COLO668 (cell line): ENCODE measurements at regions not wholly inside any gene's neighbourhood (a gene's known extent, or its start where the extent isn't known, plus 50 kb on each side); places are given as distances from the start of the nearest gene placed in this dataset.
"Not testable (repeated sequence)": the region's sequence is repeated elsewhere in the genome, so short reads cannot be mapped to it uniquely, and the experiment has no call there.

Experiments
- DNase-seq: peaks from one replicate; lab custom pipeline; 2025; ENCODE audit not compliant: unreplicated experiment; lab: John Stamatoyannopoulos, UW

DNA sequence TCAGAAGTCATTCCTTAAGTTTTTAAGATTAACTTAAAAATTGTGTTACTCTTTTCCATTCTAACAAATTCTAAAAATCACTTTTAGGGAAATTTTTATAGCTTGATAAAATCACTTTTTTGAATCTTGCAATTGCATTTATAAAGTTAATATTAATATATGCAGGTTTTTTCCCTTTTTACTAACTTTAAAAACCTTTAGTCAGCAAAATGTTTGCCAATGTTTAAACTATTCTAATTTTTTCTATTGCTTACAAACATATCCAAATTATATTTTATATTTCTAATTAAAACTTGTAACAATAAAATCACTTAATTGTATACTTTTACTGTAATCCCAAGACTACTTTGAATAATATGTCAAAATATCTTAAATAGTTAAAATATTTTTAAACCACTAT is 839.4 kb downstream of the TBL1XR1 start:
- DNase-seq, result no peak

GRCh38 chr3:176354843-176355242 is 842.4 kb downstream of the TBL1XR1 start:
- no peak for DNase-seq

DNA sequence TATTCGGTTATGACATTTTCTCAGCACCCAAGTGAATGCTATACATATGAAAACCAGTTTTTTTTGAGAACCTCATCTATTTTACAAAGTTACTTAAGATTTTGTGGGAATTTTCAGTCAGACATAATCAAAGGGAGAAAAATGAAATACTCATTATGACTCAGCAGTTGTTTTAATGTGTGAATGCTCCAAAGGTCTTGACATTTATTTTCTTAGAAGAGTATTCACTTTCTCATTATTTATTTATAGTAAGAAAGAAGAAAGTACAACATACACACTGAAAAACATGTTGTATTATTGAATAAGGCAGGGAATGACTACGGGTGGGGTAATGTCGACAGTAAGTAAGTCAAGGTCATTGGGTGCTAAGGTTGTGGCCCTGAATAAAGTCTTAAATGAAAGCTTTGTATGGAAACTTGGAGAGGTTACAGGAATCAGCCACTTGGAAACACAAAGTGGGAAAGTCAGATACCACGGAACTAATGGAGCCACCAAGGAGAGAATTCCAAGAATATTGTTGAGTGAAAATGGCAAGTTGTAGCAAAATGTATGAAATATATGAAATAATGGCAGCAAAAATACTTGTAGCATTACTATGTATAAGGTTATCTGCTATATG is 844.5 kb downstream of the TBL1XR1 start:
- no peak for DNase-seq

DNA sequence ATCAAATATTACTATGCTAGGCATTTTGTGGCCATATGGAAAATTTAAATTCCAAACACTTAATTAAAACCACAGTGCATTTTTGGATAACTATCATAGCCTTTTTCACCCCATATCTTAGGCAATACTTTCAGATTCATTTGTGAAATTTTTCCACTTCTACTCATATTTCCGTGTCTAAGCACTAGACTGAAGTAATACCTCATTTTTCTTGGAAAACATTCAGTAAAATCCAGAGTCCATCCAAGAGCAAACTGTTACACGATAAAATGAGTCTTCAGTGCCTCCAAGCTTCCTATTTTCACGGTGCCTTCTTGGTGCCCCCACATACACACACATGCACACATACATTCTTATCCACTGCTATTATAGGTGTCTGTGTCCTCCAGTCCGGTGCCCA is 845.9 kb downstream of the TBL1XR1 start:
- no peak for DNase-seq

DNA sequence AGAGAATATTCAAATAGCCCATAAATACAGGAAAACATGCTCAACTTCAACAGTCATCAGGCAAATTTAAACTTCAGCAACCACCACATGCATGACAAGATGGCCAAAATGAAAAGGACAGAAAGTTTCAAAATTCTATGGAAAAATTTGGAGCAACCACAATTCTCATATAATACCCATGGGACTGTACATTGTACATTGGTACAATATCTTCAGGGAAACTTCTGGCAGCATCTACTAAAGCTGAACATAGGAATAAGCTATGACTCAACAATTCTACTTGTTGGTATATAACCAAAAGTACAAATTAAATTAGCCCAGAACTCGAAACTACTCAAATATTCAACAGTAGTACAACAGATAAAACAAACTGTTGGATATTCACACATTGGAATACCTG is 847.6 kb downstream of the TBL1XR1 start:
- no peak for DNase-seq

- DNase-seq, result no peak
Measured at GRCh38 chr3:176347424-176348146, 849.7 kb downstream of the TBL1XR1 start.

DNA sequence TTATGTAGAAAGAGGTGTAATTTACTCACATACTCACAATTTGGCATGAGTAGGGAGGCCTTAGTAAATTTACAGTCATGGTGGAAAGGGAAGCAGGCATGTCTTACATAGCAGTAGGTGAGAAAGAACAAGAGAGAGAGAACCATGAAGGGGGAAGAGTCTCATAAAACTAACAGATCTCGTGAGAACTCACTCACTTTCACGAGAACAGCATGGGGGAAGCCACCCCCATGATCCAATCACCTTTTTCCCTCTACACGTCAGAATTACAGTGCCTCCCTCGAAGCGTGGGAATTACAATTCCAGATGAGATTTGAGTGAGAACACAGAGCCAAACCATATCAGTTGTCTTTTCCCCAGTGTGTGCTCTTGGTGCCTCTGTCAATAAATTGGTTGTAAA is 855.3 kb downstream of the TBL1XR1 start:
- DNase-seq, result no peak

GRCh38 chr3:176328666-176329065 is 868.6 kb downstream of the TBL1XR1 start:
- no peak for DNase-seq

DNA sequence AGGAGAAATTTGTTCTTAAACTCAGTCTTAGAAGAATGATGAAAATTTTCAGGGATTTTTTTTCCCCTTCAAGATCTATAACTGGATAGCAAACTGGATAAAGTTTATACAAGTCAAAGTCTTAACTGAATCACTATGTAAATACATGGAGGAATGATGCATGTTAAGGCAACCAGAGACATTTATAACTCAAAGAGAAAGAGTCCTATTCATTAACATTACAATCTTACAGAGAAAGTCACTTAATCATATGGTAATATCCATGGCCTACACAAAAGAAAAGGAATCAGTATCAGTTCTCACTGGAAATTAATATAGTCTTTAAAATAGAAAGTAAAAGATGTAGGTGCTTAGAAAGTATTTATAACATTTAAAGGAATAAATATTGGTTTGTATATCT is 869.1 kb downstream of the TBL1XR1 start:
- DNase-seq, result no peak

GRCh38 chr3:176326894-176327490 is 870.3 kb downstream of the TBL1XR1 start:
- DNase-seq, result not testable (repeated sequence)

DNA sequence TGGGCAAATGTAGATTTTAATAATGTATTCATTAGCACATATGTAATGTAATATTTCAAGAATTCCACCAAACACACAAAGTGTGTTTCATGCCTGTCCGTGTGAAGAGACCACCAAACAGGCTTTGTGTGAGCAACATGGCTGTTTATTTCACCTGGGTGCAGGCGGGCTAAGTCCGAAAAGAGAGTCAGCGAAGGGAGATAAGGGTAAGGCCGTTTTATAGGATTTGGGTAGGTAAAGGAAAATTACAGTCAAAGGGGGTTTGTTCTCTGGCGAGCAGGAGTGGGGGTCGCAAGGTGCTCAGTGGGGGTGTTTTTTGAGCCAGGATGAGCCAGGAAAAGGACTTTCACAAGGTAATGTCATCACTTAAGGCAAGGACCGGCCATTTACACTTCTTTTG is 875.8 kb downstream of the TBL1XR1 start:
- DNase-seq, result not testable (repeated sequence)

- no peak for DNase-seq
Measured at GRCh38 chr3:176321099-176321498, 876.2 kb downstream of the TBL1XR1 start.

DNA sequence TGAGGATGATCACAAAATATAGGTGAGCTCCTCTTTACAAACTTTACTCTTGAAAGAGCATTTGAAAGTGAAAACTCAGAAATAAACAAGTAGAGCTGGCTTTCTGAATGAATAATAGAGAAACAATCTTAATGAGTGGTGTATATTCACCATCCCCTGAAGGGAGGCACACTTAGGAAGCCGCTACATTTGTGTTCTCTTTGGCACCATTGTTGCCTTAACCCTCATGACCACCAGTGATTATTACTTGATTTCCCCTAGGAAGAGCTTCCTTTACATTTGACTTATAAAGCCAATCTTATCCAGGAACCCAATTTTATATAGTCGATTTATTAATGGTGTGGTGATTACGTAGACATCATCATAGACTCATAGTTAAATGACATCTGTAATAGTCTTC is 883.9 kb downstream of the TBL1XR1 start:
- no peak for DNase-seq

- DNase-seq, result no peak
Measured at GRCh38 chr3:176310641-176311040, 886.6 kb downstream of the TBL1XR1 start.

- DNase-seq, result no peak
Measured at GRCh38 chr3:176302271-176302670, 895.0 kb downstream of the TBL1XR1 start.

DNA sequence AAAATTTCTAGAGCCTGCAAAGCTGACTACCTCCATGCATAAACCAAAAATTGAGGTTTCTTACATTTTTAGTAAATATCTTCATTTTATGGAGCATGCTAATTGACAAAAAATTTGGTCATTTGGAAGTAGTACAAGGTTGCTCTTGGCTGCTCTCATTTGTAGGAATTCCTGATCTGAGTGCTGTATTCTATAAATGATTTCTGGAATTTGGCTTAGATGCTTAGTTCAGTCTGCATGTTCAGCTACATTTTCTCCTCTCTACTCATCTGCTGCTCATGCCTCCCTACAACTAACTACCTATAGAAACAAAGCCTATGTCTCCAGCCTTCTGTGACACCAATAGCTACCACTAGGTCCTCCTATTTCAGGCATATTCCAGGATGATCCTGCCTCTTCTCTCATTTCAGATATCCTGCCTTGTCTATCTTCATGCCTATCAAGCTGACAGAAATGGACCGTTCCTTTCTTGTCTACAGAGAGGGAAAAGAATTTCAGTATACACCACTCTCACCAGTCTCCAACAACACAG is 901.1 kb downstream of the TBL1XR1 start:
- DNase-seq, result no peak

DNA sequence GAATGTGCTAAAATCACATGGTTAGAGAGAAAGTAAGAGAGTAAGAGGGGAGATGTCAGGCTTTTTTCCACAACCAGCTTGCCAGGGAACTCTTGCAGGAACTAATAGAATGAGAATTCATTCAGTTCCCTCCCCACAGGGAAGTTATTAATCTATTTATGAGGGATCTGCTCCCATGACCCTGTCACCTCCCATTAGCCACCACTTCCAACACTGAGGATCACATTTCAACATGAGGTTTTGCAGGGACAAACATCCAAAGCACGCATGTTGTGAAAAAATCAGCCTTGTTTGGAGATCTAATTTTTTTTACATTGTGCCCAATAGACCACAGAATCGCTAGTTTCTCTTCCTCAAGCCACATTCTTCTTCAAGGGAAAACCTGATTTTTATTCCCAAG is 904.0 kb downstream of the TBL1XR1 start:
- DNase-seq, result no peak

DNA sequence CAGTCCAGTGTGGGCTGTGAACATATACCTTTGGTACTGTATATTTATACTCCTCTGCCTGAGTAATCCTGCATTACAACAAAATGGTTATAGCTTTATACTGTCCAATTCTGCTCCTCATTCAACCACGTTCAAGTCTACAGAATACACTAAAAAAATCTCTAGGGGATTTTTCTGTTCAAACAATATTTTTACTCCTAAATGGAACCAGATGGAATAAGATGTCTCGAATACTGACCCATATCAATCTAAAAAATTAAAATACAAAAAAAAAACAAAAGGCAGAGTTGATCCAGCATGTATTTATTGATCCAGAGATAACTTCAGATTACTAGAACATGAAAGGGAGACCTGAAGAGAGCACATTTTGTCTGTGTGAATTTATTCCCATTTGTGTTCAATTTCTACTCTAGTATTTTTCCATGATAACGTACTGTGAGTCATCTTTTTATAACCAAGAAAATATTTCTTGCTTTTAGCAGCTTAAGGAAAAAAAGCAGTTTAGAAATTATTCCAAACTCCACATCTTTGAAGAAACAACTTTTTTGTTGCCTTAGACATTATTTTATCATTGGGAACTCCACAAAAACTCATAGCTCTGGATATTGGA is 910.7 kb downstream of the TBL1XR1 start:
- DNase-seq, result no peak

DNA sequence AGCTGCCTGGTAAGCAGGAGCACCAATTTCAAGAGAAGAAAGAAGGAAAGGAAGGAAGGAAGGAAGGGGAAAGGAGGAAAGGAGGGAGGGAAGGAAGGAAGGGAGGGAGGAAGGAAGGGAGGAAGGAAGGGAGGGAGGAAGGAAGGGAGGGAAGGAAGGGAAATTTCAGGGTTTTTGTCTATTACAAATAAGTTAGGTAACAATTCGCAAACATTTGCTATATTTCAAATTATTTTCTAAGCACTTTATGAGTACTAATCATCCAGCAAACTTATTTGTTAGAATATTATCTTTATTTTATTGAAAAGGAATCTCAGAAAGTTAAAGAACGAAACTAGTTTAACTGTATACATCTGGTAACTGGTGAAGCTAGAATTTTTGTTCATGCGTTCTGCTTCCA is 921.7 kb downstream of the TBL1XR1 start:
- DNase-seq, result no peak

- DNase-seq, result no peak
Measured at GRCh38 chr3:176275113-176275512, 922.2 kb downstream of the TBL1XR1 start.

- peak; percentile 69 for DNase-seq
Measured at GRCh38 chr3:176274161-176274560, 923.1 kb downstream of the TBL1XR1 start.

DNA sequence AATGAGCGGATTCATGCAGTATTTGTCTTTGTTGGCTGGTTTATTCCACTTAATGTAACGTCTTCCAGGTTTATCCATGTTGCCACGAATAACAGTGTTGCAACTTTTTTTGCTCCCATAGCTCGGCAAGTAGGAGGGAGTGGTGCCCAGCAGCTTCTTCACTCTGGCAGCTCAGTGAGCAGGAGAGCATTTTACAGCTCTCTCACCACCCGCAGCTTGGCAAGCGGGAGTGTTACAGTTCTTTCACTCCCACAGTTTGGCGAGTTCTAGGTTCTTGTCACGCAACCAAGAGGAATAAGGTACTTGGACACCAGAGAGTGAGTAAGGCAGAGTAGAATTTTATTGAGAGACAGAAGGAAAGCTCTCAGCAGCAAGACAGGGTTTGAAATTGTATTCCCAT is 935.2 kb downstream of the TBL1XR1 start:
- no peak for DNase-seq
